B cell (primary cell): ENCODE measurements at regions not wholly inside any gene's neighbourhood (a gene's known extent, or its start where the extent isn't known, plus 50 kb on each side); places are given as distances from the start of the nearest gene placed in this dataset.

ENCODE experiments used
- ATAC-seq: fragments of 200-7000 bp; cut with Tn5 transposase; one replicate; pipeline ENCODE4 v1.10.0; 2021; ENCODE audit warnings: low read depth, mild to moderate bottlenecking, moderate number of reproducible peaks, moderate library complexity
- CTCF ChIA-PET: fragments of 350-600 bp; sonication (Branson Sonifier 250); formaldehyde crosslinking; loops from one replicate; lab custom pipeline; 2021; ENCODE audit warnings: antibody characterized with exemption, inconsistent platforms; lab: Charles Lee
- POLR2A ChIA-PET: fragments of 350-600 bp; sonication (Branson Sonifier 250); formaldehyde crosslinking; loops from one replicate; lab custom pipeline; 2021; ENCODE audit warnings: antibody characterized with exemption; lab: Charles Lee
- DNase-seq: peaks from one replicate; pipeline ENCODE4 v3.0.0; 2013
- H2AFZ ChIP-seq: 2 replicates; pipeline ENCODE4 v1.6.1; 2012; ENCODE audit warnings: mild to moderate bottlenecking, low read depth, low read length; ENCODE audit not compliant: insufficient read depth, poor library complexity, severe bottlenecking
- H3K27ac ChIP-seq, 2 donors: 1 replicate in 1 of 2; 2 replicates in 1 of 2; pipeline ENCODE4 v1.5.1; 2012 to 2013; ENCODE audit warnings: low read length in 2 of 2, mild to moderate bottlenecking in 2 of 2, moderate library complexity in 1 of 2
- H3K27me3 ChIP-seq, 4 experiments: fragments of 200-600 bp in 1 of 4; sonication (generic) in 1 of 4; replicated peaks in 1 of 4; 1 replicate in 2 of 4; 2 replicates in 2 of 4; pipeline versions ENCODE4 v1.6.1 to v1.7.0; 2013 to 2016; ENCODE audit warnings: low read length in 3 of 4, mild to moderate bottlenecking in 2 of 4, mixed read lengths in 1 of 4, moderate library complexity in 1 of 4; ENCODE audit not compliant: insufficient read depth in 4 of 4, control insufficient read depth in 3 of 4; ENCODE audit errors: control extremely low read depth in 1 of 4
- H3K36me3 ChIP-seq, 2 experiments: replicated peaks in 1 of 2; 1 replicate in 1 of 2; 2 replicates in 1 of 2; pipeline versions ENCODE4 v1.6.1 to v1.7.1; 2013; ENCODE audit warnings: low read length in 1 of 2; ENCODE audit not compliant: insufficient read depth in 2 of 2, control insufficient read depth in 1 of 2; ENCODE audit errors: control extremely low read depth in 1 of 2, extremely low read depth in 1 of 2
- H3K4me1 ChIP-seq, 2 donors: fragments of 200-600 bp in 1 of 2; sonication (generic) in 1 of 2; 1 replicate in 1 of 2; 2 replicates in 1 of 2; pipeline versions ENCODE4 v1.5.1 to v1.6.1; 2013 to 2017; ENCODE audit warnings: low read length in 2 of 2; ENCODE audit not compliant: control insufficient read depth in 2 of 2, insufficient read depth in 2 of 2
- H3K4me2 ChIP-seq: replicated peaks from 2 replicates; pipeline ENCODE3; 2012; ENCODE audit warnings: mild to moderate bottlenecking, low read depth, low read length; ENCODE audit not compliant: poor library complexity, severe bottlenecking
- H3K4me3 ChIP-seq, 5 experiments: fragments of 200-600 bp in 1 of 5; sonication (generic) in 1 of 5; 1 replicate in 3 of 5; 2 replicates in 2 of 5; pipeline versions ENCODE4 v1.5.1 to v1.7.0; 2011 to 2016; ENCODE audit warnings: low read length in 4 of 5, mild to moderate bottlenecking in 4 of 5, low read depth in 2 of 5, control low read depth in 1 of 5, moderate library complexity in 1 of 5; ENCODE audit not compliant: insufficient read depth in 1 of 5; ENCODE audit errors: control extremely low read depth in 1 of 5, extremely low read depth in 1 of 5
- H3K79me2 ChIP-seq: fragments of 200-600 bp; sonication (generic); one replicate; pipeline ENCODE4 v1.6.0; 2016; ENCODE audit warnings: low read length; ENCODE audit not compliant: control insufficient read depth, insufficient read depth
- H3K9ac ChIP-seq: fragments of 200-600 bp; sonication (generic); 2 replicates; pipeline ENCODE4 v1.6.1; 2017; ENCODE audit warnings: mild to moderate bottlenecking, low read length, moderate library complexity
- H3K9me3 ChIP-seq, 3 donors: one replicate each; pipeline versions ENCODE4 v1.6.1 to v1.7.1; 2013; ENCODE audit warnings: low read length in 2 of 3; ENCODE audit not compliant: control insufficient read depth in 2 of 3, insufficient read depth in 1 of 3; ENCODE audit errors: control extremely low read depth in 1 of 3
- H4K20me1 ChIP-seq: 2 replicates; pipeline ENCODE4 v1.6.0; 2012; ENCODE audit warnings: mild to moderate bottlenecking, low read length; ENCODE audit not compliant: insufficient read depth, control insufficient read depth, poor library complexity, severe bottlenecking
- H3K27ac Mint-ChIP-seq: one replicate; pipeline ENCODE4 v1.8.0; 2021; ENCODE audit warnings: mixed read lengths
- H3K27me3 Mint-ChIP-seq: one replicate; pipeline ENCODE4 v1.8.0; 2021; ENCODE audit warnings: mixed read lengths
- H3K4me1 Mint-ChIP-seq: one replicate; pipeline ENCODE4 v1.8.0; 2021; ENCODE audit warnings: mixed read lengths
- H3K4me3 Mint-ChIP-seq: one replicate; pipeline ENCODE4 v1.8.0; 2021; ENCODE audit warnings: mixed read lengths
- H3K9me3 Mint-ChIP-seq: one replicate; pipeline ENCODE4 v1.8.0; 2022; ENCODE audit warnings: mixed read lengths; ENCODE audit not compliant: insufficient read depth
- EZH2 ChIP-seq: IDR thresholded peaks from 2 replicates; pipeline ENCODE4 v1.6.1; 2012; ENCODE audit warnings: borderline replicate concordance, low read depth, mild to moderate bottlenecking, moderate library complexity, low read length; ENCODE audit not compliant: insufficient read depth, poor library complexity, severe bottlenecking
- WGBS: methylation state at CpG from one replicate; pipeline ENCODE4 v1.1.5; 2013; ENCODE audit warnings: missing lambda C conversion rate; ENCODE audit not compliant: insufficient coverage; 5-methylcytosine and 5-hydroxymethylcytosine counted together
- intact Hi-C: fragments of 100-400 bp; cut with micrococcal nuclease; formaldehyde crosslinking; loops from one replicate; pipeline ENCODE4 v1.10.0; 2022
- TF ChIP-seq, protein P1 (sequence below): fragments of 200-600 bp; IDR thresholded peaks from one replicate; pipeline ENCODE4 v1.8.0; 2022; ENCODE audit warnings: antibody characterized with exemption, mild to moderate bottlenecking

DNA sequence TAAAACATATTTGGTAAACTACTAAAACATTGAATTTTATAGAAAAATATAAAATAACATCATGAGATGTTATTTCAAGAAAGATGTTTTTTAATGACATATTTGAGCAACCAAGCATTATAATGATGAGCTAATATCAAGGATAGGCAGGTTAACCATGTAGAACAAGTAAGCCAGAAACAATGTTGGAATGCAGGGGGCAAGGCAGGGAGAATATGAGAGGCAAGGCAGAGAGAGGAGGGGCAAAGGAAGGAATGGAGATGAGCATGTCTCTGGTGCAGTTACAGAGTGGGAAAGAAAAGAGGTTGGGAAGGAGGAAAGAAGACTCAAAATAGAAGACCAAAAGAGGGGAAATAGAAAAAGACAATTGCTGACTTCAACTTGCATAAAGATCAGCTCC lies 390.4 kb downstream of the MCTP2 start:
- TF ChIP-seq, protein P1, sequence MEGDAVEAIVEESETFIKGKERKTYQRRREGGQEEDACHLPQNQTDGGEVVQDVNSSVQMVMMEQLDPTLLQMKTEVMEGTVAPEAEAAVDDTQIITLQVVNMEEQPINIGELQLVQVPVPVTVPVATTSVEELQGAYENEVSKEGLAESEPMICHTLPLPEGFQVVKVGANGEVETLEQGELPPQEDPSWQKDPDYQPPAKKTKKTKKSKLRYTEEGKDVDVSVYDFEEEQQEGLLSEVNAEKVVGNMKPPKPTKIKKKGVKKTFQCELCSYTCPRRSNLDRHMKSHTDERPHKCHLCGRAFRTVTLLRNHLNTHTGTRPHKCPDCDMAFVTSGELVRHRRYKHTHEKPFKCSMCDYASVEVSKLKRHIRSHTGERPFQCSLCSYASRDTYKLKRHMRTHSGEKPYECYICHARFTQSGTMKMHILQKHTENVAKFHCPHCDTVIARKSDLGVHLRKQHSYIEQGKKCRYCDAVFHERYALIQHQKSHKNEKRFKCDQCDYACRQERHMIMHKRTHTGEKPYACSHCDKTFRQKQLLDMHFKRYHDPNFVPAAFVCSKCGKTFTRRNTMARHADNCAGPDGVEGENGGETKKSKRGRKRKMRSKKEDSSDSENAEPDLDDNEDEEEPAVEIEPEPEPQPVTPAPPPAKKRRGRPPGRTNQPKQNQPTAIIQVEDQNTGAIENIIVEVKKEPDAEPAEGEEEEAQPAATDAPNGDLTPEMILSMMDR: no peak
- TF ChIP-seq EZH2: no peak
- intact Hi-C loops: no loop called here

DNA sequence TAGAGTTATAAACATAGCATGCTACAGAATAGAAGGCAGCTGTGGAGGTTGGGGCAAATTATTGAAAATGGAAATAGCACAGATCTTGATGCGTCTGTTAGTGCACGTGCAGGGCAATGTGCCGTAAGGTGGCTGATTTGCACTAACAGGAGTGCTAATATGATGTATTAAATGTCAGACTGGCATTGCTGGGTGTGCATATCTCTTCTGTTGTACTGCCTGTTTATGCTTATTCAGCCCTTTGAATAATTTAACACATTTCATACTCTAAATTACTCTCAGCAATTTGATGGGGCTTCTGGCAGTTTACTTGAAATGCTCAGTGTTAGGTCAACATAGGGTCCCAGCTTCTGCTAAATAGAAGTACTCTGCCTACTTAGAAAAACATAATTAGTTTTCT lies 395.6 kb downstream of the MCTP2 start:
- ChIA-PET POLR2A (no interaction called here), CTCF (no interaction called here)
- H3K27me3 ChIP-seq: peaks cover 0 to 2% (median 0%) of the 10 kb centered on the region in 4 experiments
- no peaks in the 10 kb centered on the region for H3K27me3 Mint-ChIP-seq
- peaks cover 7 to 8% of the 10 kb centered on the region in 2 donors for H3K4me1 ChIP-seq
- peaks cover 9% of the 10 kb centered on the region for H3K4me1 Mint-ChIP-seq
- no peak for DNase-seq
- no peaks in the 10 kb centered on the region for H3K9me3 Mint-ChIP-seq
- WGBS: 100% methylated on average over 3 of the region's 3 CpGs
- H3K27ac ChIP-seq: no peak overlapping the region
- intact Hi-C loops: no loop called here
- no peaks in the 10 kb centered on the region for H3K79me2 ChIP-seq
- H3K9ac ChIP-seq: no peak overlapping the region
- TF ChIP-seq, protein P1: no peak
- TF ChIP-seq EZH2: no peak
- no peak overlapping the region for H3K4me3 ChIP-seq
- H4K20me1 ChIP-seq: no peaks in the 10 kb centered on the region
- H2AFZ ChIP-seq: no peak overlapping the region
- no peak overlapping the region for H3K4me3 Mint-ChIP-seq
- H3K27ac Mint-ChIP-seq: no peak overlapping the region
- no peak overlapping the region for H3K4me2 ChIP-seq
- H3K36me3 ChIP-seq: no peaks in the 10 kb centered on the region
- no peak for ATAC-seq
- H3K9me3 ChIP-seq: no peaks in the 10 kb centered on the region

More for the DNA sequence above, 390.4 kb downstream of the MCTP2 start:
- H4K20me1 ChIP-seq: no peaks in the 10 kb centered on the region
- no peak for DNase-seq
- H3K79me2 ChIP-seq: no peaks in the 10 kb centered on the region
- Mint-ChIP-seq H3K4me3 (no peak overlapping the region), H3K4me1 (no peaks in the 10 kb centered on the region), H3K27me3 (peaks cover 4% of the 10 kb centered on the region), H3K27ac (no peak overlapping the region), H3K9me3 (no peaks in the 10 kb centered on the region)
- no peak overlapping the region for H2AFZ ChIP-seq
- H3K27me3 ChIP-seq: peaks cover 0 to 4% (median 0%) of the 10 kb centered on the region in 4 experiments
- CTCF ChIA-PET: interaction anchor here (0.6 kb wide), 1 partner anchor 115 kb away, joined by 3 read pairs; no protein-coding TSS in a partner anchor
- no peak overlapping the region for H3K9ac ChIP-seq
- ATAC-seq: no peak
- no peaks in the 10 kb centered on the region for H3K36me3 ChIP-seq
- H3K4me3 ChIP-seq: no peak overlapping the region
- POLR2A ChIA-PET: no interaction called here
- H3K9me3 ChIP-seq: no peaks in the 10 kb centered on the region
- no peak overlapping the region for H3K4me2 ChIP-seq
- no peaks in the 10 kb centered on the region for H3K4me1 ChIP-seq
- H3K27ac ChIP-seq: no peak overlapping the region
